Neutrophil (primary cell): ENCODE measurements at regions not wholly inside any gene's neighbourhood (a gene's known extent, or its start where the extent isn't known, plus 50 kb on each side); places are given as distances from the start of the nearest gene placed in this dataset.

Experiments
- H3K27ac ChIP-seq: fragments of 200-600 bp; sonication (generic); 2 replicates; pipeline ENCODE4 v1.5.1; 2016; ENCODE audit warnings: mild to moderate bottlenecking, moderate library complexity
- H3K27me3 ChIP-seq: fragments of 200-600 bp; sonication (generic); 2 replicates; pipeline ENCODE4 v1.6.0; 2016; ENCODE audit warnings: mild to moderate bottlenecking
- H3K36me3 ChIP-seq: fragments of 200-600 bp; sonication (generic); 2 replicates; pipeline ENCODE4 v1.5.1; 2017
- H3K4me1 ChIP-seq, 2 experiments: fragments of 200-600 bp in 1 of 2; sonication (generic) in 1 of 2; 1 replicate in 1 of 2; 2 replicates in 1 of 2; pipeline versions ENCODE4 v1.5.1 to v1.6.1; 2013 to 2016; ENCODE audit warnings: low read depth in 1 of 2, low read length in 1 of 2, mild to moderate bottlenecking in 1 of 2, moderate library complexity in 1 of 2; ENCODE audit not compliant: control insufficient read depth in 1 of 2, insufficient read depth in 1 of 2
- H3K4me3 ChIP-seq, 2 experiments: fragments of 200-600 bp in 1 of 2; sonication (generic) in 1 of 2; 1 replicate in 1 of 2; 2 replicates in 1 of 2; pipeline ENCODE4 v1.5.1; 2013 to 2016; ENCODE audit warnings: low read depth in 1 of 2, low read length in 1 of 2, mild to moderate bottlenecking in 1 of 2, moderate library complexity in 1 of 2
- H3K9me3 ChIP-seq: fragments of 200-600 bp; sonication (generic); 2 replicates; pipeline ENCODE4 v1.5.1; 2016
- TF ChIP-seq, protein P1 (sequence below): fragments of 200-600 bp; sonication (generic); IDR thresholded peaks from 2 replicates; pipeline ENCODE4 v1.5.1; 2016; ENCODE audit warnings: antibody characterized with exemption

DNA sequence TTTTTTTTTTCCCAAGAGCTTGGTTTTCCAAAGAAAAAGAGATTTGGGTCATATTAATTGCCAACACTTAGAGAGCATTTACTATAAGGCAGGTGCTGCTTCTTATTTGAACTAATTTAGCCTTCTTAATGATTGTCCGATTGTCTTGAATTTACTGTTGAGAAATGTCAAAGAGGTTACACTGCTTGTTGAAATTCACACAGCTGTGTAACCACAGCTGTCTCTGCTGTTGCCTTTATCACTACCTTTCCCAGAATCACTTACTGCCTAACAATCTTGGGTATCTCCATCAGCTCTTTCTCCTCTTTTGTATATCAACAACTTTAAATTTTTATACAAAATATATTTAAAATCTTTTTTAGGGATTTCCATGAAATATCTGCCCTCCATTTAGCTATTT lies 115.6 kb downstream of the UCHL5 start:
- TF ChIP-seq, protein P1, sequence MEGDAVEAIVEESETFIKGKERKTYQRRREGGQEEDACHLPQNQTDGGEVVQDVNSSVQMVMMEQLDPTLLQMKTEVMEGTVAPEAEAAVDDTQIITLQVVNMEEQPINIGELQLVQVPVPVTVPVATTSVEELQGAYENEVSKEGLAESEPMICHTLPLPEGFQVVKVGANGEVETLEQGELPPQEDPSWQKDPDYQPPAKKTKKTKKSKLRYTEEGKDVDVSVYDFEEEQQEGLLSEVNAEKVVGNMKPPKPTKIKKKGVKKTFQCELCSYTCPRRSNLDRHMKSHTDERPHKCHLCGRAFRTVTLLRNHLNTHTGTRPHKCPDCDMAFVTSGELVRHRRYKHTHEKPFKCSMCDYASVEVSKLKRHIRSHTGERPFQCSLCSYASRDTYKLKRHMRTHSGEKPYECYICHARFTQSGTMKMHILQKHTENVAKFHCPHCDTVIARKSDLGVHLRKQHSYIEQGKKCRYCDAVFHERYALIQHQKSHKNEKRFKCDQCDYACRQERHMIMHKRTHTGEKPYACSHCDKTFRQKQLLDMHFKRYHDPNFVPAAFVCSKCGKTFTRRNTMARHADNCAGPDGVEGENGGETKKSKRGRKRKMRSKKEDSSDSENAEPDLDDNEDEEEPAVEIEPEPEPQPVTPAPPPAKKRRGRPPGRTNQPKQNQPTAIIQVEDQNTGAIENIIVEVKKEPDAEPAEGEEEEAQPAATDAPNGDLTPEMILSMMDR: no peak
- Histone ChIP-seq H3K36me3 (no peaks in the 10 kb centered on the region), H3K9me3 (no peaks in the 10 kb centered on the region), H3K27ac (no peak overlapping the region), H3K4me1 (peaks cover 29 to 55% of the 10 kb centered on the region in 2 experiments), H3K4me3 (no peak overlapping the region), H3K27me3 (no peaks in the 10 kb centered on the region)

DNA sequence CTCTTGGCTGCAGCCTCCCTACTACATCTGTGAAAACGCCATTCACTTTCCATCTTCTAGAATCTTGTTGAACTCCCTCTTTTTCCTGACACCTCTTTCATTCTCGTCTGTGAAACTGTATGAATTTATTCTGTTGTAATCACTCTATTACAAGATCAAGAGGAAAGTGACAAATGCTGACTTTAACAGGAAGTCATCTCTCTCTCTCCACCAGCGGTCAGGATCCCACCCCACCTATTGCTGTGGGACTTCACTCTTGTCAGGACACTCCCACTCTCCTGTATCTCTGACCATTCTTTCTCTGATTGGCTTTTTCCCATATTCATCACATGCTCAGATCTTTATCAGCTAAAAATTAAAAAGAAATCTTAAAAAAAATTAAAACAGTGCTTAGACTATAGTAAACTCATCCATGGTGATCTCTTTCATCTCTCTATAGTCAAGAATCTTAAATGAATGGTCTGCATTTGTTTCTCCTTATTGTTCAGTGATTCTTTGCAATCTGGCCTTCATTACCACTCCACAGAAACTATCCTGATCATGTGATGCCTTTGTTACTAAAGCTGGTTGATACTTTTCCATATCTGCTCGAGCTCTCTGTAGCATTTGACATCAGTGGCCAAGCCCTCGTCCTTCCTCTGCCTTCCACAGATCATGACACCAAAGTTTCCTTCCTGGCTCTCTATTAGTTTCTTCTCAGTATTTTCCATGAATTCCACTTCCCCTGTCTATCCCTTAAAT lies 113.6 kb downstream of the UCHL5 start:
- no peaks in the 10 kb centered on the region for H3K9me3 ChIP-seq
- TF ChIP-seq, protein P1: no peak
- no peaks in the 10 kb centered on the region for H3K27me3 ChIP-seq
- H3K4me3 ChIP-seq: no peak overlapping the region
- peaks cover 12 to 35% of the 10 kb centered on the region in 2 experiments for H3K4me1 ChIP-seq
- peak overlapping the region; percentile 21 for H3K27ac ChIP-seq
- H3K36me3 ChIP-seq: no peaks in the 10 kb centered on the region

DNA sequence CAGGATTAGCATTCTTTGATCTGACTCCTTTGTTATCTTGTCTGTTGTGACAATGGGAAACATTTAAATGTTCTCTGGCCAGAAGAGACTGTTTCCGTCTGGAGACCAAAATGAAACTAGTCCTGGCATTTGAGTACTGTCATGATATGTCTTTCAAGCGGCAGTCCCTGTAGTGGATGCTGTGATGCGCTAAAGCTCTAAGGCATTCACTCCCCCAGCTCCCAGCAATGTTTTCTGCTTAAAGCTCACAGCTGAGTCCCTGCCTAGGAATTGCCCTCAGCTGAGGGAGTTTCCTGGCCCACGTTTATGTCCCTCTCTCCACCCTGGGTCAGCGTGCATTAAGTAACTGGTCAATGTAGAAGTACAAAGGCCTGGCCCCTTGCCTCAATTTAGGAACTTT lies 109.4 kb downstream of the UCHL5 start:
- TF ChIP-seq, protein P1: no peak
- Histone ChIP-seq H3K27me3 (no peaks in the 10 kb centered on the region), H3K4me3 (no peak overlapping the region)

DNA sequence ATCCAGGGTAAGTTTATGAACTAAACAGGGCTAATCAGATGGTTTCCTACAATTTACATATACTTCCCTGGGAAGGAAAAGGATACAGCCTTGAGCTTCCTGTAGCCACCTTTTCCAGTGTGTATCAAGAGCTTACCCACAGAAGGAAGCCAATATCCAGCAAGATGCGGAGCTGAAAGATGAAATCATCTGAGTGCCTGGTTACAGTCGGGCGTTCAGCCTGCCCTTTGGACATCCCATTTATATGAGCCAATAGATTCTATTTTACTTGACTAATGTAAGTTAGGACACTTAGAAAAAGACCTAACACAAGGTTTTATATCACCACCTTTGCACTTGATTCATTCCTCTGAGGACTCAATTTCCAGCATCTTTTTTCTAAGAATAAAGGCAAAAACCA lies 108.2 kb downstream of the UCHL5 start:
- H3K4me3 ChIP-seq: no peak overlapping the region
- no peaks in the 10 kb centered on the region for H3K27me3 ChIP-seq
- no peaks in the 10 kb centered on the region for H3K36me3 ChIP-seq
- H3K27ac ChIP-seq: peak overlapping the region; percentile 86
- peaks cover 39 to 48% of the 10 kb centered on the region in 2 experiments for H3K4me1 ChIP-seq
- no peaks in the 10 kb centered on the region for H3K9me3 ChIP-seq
- TF ChIP-seq, protein P1: no peak

More for the DNA sequence above, 109.4 kb downstream of the UCHL5 start:
- Histone ChIP-seq H3K9me3 (no peaks in the 10 kb centered on the region), H3K36me3 (no peaks in the 10 kb centered on the region), H3K27ac (no peak overlapping the region), H3K4me1 (peaks cover 29 to 45% of the 10 kb centered on the region in 2 experiments)

DNA sequence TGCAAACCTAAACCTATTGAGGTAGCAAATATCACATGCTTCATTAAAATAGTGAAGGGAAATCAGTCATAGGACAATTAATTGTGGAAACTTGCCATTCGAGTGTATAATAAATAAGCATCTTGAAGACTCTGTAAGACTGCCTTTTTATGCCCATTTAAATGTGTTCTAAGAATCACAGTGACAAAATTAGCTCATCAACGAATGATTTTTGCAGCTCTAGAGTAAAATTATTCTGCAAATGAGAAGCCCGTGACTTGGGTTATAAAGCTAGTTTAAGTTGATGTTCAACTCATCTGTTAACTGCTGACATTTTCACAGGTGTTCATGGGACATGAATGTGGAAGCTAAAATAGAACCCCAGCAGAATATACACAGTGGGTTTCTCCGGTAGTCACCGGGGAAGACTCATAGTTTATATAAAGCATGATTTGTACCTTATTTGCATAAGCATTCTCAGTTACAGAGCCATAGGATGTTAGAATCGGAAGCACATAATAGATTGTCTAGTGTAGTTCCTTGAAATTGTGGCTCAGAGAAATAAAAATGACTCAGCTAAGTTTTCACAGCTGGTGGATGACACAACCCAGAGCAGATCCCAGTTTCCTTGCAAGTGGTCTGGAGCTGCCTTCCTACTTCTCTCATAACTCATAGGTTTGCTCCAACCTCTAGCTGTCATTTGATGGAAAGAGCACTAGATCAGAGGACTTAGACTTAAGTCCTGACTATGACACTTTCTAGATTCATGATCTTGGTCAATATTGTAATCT lies 107.3 kb downstream of the UCHL5 start:
- H3K9me3 ChIP-seq: no peaks in the 10 kb centered on the region
- H3K36me3 ChIP-seq: no peaks in the 10 kb centered on the region
- TF ChIP-seq, protein P1: no peak
- peak overlapping the region; percentile 86 for H3K27ac ChIP-seq
- H3K4me3 ChIP-seq: no peak overlapping the region
- H3K4me1 ChIP-seq: peaks cover 39 to 49% of the 10 kb centered on the region in 2 experiments
- H3K27me3 ChIP-seq: no peaks in the 10 kb centered on the region
